H1 (cell line): ENCODE measurements at regions not wholly inside any gene's neighbourhood (a gene's known extent, or its start where the extent isn't known, plus 50 kb on each side); places are given as distances from the start of the nearest gene placed in this dataset.

Experiments used
- ATF2 ChIP-seq: IDR thresholded peaks from 2 replicates; pipeline ENCODE4 v1.6.1; 2012; ENCODE audit warnings: low read length, inconsistent platforms
- E2F6 ChIP-seq: IDR thresholded peaks from 2 replicates; pipeline ENCODE4 v1.6.1; 2012; ENCODE audit warnings: inconsistent platforms
- FOSL1 ChIP-seq: IDR thresholded peaks from 2 replicates; pipeline ENCODE4 v1.6.1; 2011; ENCODE audit warnings: mild to moderate bottlenecking, low read depth, low read length, moderate library complexity; ENCODE audit not compliant: insufficient read depth
- MAFK ChIP-seq: IDR thresholded peaks from 2 replicates; pipeline ENCODE4 v1.6.1; 2012; ENCODE audit warnings: low read depth, mild to moderate bottlenecking, improper control_type of control experiment, low read length
- NANOG ChIP-seq: IDR thresholded peaks from 2 replicates; pipeline ENCODE4 v1.6.1; 2011; ENCODE audit warnings: low read length, low read depth, mild to moderate bottlenecking, inconsistent platforms; ENCODE audit not compliant: insufficient read depth, poor library complexity, severe bottlenecking
- POLR2AphosphoS5 ChIP-seq: IDR thresholded peaks from 2 replicates; pipeline ENCODE4 v1.6.1; 2011; ENCODE audit warnings: low read depth, low read length
- TF ChIP-seq, protein P1 (sequence below): IDR thresholded peaks from 2 replicates; pipeline ENCODE4 v1.6.1; 2011; ENCODE audit warnings: low read length, improper control_type of control experiment

GRCh38 chr12:63264629-63265028, 113.6 kb upstream of the AVPR1A start (continued):
- TF ChIP-seq FOSL1 (no peak), E2F6 (no peak), MAFK (no peak), ATF2 (no peak), NANOG (no peak), POLR2AphosphoS5 (no peak)
- TF ChIP-seq, protein P1, sequence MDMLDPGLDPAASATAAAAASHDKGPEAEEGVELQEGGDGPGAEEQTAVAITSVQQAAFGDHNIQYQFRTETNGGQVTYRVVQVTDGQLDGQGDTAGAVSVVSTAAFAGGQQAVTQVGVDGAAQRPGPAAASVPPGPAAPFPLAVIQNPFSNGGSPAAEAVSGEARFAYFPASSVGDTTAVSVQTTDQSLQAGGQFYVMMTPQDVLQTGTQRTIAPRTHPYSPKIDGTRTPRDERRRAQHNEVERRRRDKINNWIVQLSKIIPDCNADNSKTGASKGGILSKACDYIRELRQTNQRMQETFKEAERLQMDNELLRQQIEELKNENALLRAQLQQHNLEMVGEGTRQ = no peak
